HG02943 (cell line): ENCODE measurements at regions not wholly inside any gene's neighbourhood (a gene's known extent, or its start where the extent isn't known, plus 50 kb on each side); places are given as distances from the start of the nearest gene placed in this dataset.
"Not testable (repeated sequence)": the region's sequence is repeated elsewhere in the genome, so short reads cannot be mapped to it uniquely, and the experiment has no call there.

ENCODE experiments used
- ATAC-seq: cut with Tn5 transposase; IDR thresholded peaks from one replicate; pipeline ENCODE4 v1.9.1; 2021; ENCODE audit warnings: mild to moderate bottlenecking, low read depth, moderate library complexity; ENCODE audit not compliant: unreplicated experiment

DNA sequence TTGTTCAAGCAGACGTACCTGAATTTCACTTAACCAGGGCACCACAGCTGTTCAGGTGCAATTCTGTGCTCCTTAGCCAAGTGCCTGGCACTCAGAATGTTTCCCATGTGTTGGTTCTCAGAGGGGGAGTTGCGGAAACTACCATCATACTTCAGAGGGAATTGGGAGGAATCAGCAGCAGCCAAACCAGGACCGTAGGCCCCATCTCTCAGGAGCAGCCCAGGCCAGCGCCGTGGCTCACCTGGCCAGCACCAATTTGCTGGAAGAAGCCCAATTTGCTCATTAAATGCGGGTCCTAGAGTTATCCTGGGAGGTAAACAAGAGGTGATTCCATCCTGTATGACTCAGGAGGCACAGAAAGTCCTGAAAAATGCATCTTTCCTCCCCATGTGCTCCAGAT lies 435.4 kb downstream of the BRD1 start:
- ATAC-seq, result no peak

DNA sequence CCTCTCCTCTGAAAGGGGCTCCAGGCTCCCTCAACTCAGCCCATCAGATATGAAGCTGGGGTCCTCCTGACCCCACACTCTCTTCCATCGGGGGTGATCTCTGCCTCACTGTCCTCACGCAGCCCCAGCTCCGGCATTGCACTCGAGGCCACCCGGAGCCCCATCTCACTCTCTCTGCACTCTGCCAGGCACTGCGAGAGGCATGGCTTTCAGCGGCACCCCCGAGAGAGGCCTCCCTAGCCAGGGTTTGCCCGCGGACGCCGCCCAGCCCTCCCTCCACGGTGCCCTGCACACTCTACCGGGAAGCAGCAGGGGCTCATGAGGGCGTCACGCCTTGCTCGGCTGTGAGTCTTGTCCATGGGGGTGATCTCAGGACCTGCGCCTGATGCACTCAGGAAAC lies 436.2 kb downstream of the BRD1 start:
- no peak for ATAC-seq

DNA sequence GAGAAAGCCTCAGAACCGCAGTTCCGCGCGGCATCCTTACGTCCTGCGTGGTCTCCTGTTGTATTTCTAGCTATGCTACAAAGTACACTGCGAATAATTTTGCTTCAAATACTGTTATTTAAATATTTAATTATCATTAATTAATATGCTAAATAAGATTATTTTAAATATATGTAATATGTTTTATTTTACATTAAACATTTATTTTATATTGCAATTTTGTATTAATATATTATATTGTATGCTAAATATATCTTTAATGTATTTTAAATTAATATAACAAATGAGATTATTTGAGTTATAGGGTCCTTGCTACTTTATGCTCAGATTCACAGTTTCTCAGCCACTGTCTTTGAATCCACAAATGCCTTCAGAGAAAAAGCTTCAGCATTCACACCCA lies 436.7 kb downstream of the BRD1 start:
- no peak for ATAC-seq

DNA sequence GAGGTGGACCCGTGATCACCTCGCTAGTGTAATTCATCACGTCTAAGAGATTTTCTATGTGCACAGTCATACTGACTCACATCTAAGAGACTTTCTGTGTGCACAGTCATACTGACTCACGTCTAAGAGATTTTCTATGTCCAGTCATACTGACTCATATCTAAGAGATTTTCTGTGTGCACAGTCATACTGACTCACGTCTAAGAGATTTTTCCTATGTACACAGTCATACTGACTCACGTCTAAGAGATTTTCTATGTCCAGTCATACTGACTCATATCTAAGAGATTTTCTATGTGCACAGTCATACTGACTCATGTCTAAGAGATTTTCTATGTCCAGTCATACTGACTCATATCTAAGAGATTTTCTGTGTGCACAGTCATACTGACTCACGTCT lies 443.8 kb downstream of the BRD1 start:
- ATAC-seq, result not testable (repeated sequence)

DNA sequence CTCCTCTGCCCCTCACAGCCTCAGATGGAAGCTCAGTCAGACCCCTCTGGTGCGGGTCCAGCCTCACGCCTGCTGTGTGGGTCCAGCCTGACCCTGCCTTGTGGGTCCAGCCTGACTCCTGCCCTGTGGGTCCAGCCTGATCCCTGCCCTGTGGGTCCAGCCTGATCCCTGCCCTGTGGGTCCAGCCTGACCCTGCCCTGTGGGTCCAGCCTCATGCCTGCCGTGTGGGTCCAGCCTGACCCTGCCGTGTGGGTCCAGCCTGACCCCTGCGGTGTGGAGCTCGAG lies 445.3 kb downstream of the BRD1 start:
- no peak for ATAC-seq

DNA sequence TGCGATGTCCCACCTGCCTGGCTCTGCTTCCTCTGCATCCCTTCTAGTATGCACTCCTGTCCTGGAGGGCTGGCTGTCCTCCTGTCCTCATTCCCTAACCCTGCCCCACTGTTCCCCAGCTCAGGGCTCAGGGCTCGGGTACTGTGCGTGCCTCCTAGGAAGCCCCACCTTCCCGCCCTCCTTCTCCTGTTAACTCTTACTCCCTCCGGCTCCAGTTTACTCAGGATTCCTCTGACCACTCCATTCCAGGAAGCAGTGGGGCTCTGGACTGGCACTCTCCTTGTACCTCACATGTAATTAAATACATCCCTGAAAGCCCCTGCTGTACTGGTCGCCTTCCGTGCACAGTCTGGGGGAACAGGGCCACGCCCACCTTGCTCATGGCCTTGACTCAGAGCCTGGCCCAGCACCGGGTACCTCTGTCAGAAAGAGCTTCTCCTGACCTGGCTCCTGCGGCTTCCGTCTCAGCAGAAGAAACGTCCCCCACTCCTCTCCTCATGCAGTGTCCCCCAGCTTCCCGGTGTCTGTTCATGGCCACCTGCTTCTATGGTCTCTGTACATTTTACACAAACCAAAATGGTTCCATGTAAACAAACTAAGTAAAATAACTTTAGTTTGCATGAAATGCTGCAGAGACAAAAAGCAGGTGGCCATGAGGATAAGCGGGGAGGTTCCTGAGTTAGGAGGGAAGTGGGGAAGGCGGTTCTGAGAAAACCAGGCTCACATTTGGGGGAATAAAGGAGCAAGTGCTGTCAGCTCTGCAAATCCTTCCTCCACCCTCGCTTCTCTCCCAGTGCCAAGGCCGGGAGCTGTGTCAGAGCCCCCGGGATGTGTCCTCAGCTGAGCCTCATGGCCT lies 445.9 kb downstream of the BRD1 start:
- ATAC-seq, result no peak

DNA sequence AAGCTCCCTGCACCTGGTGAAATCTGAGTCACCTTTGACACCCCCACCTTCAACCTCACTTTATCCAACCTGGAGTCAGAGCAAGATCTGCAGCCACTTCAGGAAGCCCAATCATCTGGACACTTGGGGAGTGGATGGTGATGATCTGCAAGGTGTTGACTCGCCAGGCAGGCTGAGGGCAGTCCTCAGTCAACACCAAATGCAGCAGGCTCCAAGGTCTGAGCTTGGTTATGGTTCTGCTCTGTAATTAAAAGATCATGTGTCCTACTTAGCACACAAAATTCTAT lies 446.9 kb downstream of the BRD1 start:
- no peak for ATAC-seq

DNA sequence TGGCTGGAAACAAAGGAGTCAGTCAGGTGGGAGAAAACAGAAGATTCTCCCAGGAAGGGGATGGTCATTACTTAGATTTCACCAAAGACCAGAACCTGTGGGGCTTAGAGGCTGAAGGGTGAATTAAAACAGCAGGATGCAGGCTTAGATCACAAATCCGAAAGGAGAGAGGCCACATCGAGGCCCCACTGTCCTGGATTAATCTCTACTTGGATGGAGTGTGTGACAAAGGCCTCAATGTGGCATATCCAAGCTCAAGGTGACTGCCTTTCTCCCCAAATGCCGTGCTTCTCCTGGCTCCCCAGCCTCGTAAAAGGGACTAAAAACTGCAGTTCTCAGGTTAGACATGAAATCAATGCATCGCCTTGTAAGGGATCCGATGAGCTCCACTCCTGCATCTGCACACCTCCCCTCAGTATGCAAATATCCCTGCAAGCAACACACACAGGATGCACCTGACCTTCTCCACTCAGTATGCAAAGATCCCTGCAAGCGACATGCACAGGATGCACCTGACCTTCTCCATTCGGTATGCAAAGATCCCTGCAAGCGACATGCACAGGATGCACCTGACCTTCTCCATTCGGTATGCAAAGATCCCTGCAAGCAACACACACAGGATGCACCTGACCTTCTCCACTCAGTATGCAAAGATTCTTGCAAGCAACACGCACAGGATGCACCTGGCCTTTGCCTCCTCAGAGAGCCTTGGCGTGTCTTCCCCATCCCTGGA lies 447.4 kb downstream of the BRD1 start:
- ATAC-seq, result no peak

DNA sequence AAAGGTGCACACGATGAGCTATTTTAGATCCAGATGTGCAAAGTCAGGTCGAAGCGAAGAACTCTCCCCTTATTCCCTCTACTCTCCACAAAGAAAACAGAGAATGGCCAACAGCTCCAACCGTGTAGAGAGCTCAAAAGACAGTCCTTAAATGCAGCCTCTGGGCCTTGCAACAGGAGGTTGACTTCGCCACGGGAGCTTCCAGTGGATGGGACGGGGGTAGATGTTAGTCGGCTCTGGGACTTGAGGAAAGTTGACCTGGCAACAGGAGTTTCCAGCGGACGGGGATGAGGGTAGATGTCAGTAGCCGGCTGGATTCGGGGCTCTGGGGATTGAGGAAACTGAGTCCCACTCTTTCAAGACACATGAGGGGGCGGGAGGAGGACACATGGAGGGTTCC lies 450.4 kb downstream of the BRD1 start:
- ATAC-seq, result no peak

DNA sequence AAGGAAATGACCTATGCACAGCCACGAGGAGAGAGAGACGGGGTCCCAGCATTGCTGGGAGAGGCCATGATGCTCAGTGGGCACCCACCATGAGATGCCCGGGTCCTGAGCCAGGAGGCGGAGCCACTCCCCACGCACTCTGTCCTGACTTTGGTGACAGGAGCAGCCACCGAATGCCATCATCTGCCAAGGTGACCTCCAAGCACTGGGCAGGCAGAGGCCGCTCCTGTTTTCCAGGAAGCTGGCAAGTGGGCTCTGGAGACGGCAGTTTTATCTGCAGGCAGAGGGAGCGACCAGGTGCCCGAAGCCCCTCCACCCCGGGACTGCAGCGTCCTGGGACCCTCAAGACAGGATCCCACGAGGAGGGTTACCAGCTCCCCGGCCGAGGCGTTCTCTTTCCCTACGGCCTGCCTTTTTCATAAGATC lies 453.9 kb downstream of the BRD1 start:
- ATAC-seq, result no peak

DNA sequence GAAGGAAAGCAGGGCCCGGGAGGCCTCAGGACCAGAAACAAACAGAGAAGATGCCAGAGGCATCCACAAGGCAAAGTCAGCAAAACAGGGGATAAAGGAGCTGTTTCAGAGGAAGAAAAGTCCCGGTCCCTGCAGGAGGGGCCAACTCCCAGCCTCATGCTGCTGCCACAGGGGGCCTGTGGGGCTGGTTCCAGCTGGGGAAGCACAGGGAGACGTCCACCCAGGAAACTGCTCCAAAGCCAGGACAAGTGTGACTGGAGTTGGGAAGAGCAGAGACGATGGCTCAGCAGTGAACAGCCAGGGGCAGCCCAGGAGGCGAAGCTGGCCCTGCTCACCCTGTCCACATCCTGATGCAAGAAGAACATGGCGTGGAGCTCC lies 454.4 kb downstream of the BRD1 start:
- ATAC-seq, result no peak

DNA sequence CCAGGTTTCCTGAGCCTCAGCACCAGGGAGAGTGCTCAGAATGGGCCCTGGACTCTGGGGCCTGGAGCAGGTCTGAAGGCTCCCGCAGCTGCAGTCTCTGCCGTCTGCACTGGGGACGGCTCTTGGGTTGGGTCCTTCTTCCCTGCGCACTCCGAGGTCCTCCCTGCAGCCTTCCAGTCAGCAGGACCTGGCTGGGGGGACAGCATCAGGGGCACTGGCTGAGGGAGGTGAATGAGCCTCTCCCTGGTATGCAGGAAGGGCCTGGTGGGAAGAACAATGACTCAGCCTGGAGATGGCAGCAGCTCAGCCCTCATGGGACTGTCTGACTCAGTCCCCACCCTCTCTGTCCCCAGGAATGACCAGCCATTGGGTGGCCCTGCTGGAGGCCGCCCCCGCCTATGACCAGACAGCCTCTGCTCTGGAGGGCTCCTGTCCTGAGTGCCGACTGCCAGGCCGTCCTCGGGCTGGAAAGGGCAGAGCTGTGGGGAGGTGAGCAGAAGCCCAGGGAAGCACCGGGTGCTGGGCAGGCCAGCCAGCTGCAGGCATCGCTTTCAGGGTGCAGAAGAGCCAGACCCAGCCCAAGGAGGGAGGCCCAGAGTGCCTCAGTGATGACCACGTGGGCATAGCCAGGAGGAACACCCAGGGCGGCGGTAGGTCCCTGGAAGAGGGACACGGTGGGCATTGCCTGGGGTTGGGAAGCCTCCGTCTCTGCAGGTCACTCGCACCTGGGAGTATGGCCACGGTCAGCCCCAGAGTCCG lies 455.0 kb downstream of the BRD1 start:
- no peak for ATAC-seq

DNA sequence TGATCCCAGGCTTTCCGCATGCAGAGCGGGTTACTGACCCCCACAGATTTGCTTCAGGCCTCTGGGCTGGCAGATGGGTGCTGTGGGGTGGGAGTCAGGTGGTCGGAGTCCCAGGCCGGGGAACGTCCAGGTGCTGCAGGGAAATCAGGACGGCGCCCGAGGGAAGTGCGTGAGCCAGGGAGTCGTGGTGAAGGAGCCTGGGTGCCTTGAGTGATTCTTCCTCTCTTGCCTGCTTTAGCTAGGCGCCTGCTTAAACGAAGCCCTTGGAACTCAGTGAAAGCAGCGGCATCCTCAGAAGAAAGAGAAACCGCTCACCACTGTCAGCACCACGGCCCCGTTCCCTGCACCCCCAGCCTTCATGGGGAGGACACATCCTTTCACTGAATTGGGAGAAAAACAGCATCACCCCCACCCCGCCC lies 455.6 kb downstream of the BRD1 start:
- no peak for ATAC-seq

DNA sequence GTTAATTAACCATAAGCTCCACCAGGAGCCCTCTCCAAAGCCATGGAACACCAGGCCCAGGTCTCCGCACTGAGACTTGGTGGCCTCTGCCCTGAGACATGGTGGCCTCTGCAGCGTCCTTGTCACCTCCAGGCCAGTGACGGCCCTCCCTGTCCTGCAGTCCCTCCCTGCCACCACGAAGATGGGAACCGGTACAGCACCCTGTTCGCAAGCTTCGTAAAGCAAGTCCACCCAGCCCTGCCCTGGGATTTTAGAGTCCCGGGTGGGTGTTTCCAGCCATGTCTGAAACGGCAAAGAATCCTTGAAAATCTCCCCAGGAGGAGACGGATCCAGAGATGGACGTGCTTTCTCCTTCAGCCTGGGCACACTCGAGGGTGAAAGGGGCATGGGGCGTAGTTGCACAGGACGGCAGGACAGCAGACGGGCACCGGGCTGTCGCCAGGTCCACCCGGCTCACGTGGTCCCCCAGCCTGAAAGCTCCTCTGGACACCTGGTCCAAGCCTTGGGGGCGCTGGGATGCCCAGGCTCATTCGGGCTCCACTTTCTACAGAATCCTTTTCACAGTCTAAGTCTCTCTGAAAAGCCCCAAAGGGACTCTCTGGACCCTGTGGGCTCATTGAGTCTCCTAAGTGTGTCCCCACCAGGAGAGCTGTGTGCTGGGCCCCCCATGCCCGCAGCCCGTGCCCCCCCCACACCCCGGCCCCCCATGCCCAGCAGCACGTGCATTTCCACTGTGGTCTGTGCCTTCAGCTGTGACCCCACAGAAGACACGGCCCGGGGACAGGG lies 456.2 kb downstream of the BRD1 start:
- no peak for ATAC-seq

DNA sequence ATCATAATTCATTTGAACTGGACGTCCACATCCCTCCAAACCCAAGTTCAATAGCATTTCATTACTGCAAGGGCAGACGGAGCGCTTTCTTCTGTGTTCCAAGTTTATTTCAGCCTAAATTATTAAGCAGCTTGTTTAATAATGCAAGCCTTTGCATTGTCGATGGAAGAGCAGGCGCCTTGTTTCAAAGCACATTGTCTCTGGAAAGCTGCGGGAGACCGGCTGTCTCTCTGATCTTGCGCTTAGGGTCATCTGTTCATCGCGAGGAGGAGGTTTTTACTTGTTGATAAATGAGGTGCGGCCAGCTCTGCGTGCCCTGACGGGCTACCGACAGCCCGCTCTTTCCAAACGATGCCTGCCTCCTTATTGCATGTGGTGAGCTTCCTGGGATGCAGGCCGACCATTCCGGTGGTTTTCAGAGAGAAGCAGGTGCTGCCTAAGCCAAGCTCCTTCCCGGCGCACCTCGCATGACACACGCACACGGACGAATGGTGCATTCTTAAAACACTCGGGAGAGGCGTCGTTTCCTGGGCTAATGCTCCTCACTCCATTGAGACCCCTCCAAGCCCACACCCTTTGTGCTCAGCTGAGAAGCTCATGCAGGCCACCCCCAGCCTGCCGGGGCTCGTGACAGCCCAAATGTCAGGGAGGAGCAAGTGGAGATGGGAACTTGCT lies 456.9 kb downstream of the BRD1 start:
- ATAC-seq, result no peak

DNA sequence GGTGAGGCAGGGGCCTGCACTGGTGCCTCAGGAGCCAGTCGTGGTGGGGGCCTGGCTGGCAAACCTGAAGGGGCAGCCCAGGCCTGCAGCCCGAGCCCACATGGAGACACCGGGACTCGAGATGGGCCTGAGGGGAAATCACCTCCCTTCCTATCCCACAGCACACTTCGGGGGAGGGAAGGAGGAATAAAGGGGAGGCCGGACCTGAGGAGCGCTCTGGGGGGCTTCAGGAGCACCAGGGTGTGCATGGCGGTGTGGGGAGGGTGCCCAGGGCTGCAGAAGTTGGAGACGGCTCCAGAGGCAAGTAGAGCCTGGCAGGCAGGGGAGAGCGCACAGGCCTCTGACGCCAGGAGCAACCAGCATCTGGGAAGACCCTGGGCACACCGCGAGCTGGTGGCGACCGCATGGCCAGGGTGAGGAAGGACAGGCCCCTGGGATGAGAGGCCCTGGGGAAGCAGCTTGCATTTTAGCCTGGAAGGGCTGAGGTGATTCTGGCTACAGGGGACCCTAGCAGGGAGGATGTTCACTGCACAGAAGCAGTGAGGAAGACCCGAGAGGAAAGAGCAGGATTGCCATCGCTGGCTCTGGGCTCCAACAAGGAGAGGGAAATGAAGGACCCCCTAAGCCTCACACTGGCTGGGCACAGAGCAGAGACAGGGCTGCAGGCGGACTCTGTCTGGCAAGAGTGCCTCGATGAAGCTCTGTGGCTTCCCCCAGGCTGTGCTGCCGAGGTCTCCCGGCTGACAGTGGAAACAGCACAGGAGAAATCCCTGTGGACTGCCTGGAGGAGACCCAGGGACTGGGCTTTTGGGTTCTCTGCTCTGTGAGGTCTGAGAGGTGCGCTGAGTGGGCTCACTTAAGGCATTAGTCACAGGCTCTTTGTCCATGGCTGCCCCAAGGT lies 457.7 kb downstream of the BRD1 start:
- no peak for ATAC-seq

DNA sequence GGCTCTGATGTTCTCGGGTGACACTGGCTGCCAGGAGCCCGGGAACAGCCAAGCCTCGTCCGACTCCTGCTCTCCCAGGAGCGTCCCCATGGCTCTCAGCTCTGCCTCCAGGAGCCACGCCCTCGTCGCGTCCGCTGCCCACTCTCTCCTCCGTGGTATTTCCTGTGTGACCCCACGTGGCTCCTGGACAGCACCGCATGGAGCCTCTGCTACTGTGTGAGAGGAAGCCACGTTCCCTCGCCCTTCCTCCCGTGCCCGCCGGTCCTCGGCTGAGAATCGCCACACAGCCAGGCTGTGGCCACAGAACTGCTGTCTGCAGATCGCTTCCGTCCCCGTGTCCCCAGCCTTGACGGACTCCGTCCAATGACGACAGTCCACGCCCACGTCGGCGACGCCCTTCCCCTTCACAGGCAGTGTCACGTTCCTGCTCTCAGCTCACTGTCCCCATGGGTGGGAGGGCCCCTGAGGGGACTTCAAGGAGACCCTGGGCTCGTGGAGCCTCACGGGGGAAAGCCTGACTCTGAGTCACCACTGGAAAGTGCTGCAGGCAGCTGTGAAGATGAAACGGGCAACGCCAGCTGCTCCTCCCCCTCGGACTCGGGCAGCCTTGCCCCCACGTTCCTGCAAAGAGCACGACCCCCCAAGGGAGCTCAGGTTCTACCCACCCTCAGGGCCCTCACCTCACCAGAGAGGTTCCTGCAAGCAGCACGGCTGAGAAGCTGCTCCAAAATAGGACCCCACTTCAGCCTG lies 458.5 kb downstream of the BRD1 start:
- no peak for ATAC-seq

DNA sequence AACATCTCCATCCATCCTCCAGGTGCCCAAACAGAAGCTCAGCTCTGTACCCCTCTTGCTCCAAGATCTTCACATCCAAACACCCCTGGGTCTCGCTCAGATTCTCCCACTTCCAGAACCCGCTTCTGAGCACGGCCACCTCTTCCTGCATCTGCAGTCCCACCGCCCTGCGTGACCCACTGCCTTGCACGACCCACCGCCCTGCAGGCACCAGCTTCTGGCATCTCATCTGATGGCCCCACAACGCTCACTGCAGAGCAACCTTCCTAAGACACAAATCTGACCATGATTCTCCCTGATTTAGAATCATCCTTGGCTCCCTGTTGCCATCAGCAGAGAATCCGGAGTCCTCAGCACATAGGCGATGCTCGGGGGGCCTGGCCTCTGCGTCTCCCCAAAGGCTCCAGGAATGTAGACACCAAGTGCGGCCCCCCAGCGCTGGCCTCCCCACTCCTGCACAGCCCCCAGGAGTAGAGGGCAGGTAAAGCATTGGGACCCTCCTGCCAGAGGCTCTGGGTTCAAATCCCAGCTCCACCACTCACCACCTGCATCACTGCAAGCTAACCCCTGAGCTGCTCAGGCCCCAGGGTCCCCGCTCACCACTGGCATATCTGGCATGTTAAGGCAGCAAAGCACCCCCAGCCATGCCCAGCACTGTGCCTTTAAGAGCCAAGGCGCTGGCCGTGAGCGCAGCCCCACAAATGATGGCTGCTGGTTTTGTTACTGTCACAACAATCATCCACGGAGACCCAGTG lies 459.3 kb downstream of the BRD1 start:
- ATAC-seq, result no peak
